CD4-positive, CD25-positive, alpha-beta regulatory T cell (primary cell): ENCODE measurements at regions not wholly inside any gene's neighbourhood (a gene's known extent, or its start where the extent isn't known, plus 50 kb on each side); places are given as distances from the start of the nearest gene placed in this dataset.
"Not testable (repeated sequence)": the region's sequence is repeated elsewhere in the genome, so short reads cannot be mapped to it uniquely, and the experiment has no call there.

Source experiments
- ATAC-seq, 2 donors: fragments of 150-1000 bp; cut with Tn5 transposase; one replicate each; pipeline ENCODE4 v1.10.0; 2021; ENCODE audit warnings: low read depth in 2 of 2, moderate number of reproducible peaks in 2 of 2, moderate library complexity in 1 of 2
- DNase-seq, 3 donors: peaks; one replicate each; pipeline versions ENCODE4 v3.0.0 to v3.0.0-alpha.2; 2012 to 2022; ENCODE audit warnings: mixed read lengths in 1 of 3
- H3K27ac ChIP-seq: one replicate; pipeline ENCODE4 v1.7.0; 2013; ENCODE audit warnings: mild to moderate bottlenecking, low read length; ENCODE audit not compliant: insufficient read depth, poor library complexity, severe bottlenecking
- H3K27me3 ChIP-seq: one replicate; pipeline ENCODE4 v1.7.0; 2013; ENCODE audit warnings: low read length; ENCODE audit not compliant: control insufficient read depth, insufficient read depth
- H3K36me3 ChIP-seq: one replicate; pipeline ENCODE4 v1.7.0; 2013; ENCODE audit warnings: mild to moderate bottlenecking, low read length, moderate library complexity; ENCODE audit not compliant: control insufficient read depth, insufficient read depth
- H3K4me1 ChIP-seq: 2 replicates; pipeline ENCODE4 v1.7.0; 2013; ENCODE audit warnings: mild to moderate bottlenecking, low read length; ENCODE audit not compliant: insufficient read depth, control insufficient read depth, poor library complexity, severe bottlenecking
- H3K4me3 ChIP-seq: one replicate; pipeline ENCODE4 v1.7.0; 2013; ENCODE audit warnings: low read depth, mild to moderate bottlenecking, low read length, moderate library complexity
- H3K9me3 ChIP-seq, 2 experiments: 1 replicate in 1 of 2; 2 replicates in 1 of 2; pipeline ENCODE4 v1.7.0; 2013; ENCODE audit warnings: low read length in 2 of 2, mild to moderate bottlenecking in 1 of 2, moderate library complexity in 1 of 2; ENCODE audit not compliant: control insufficient read depth in 2 of 2
- H3K27ac Mint-ChIP-seq, 3 donors: one replicate each; pipeline ENCODE4 v1.8.0; 2020 to 2022; ENCODE audit warnings: mild to moderate bottlenecking in 3 of 3, mixed read lengths in 3 of 3, moderate library complexity in 2 of 3
- H3K27me3 Mint-ChIP-seq: one replicate; pipeline ENCODE4 v1.8.0; 2022; ENCODE audit warnings: mild to moderate bottlenecking, mixed read lengths
- H3K36me3 Mint-ChIP-seq: one replicate; pipeline ENCODE4 v1.8.0; 2020; ENCODE audit warnings: mixed read lengths
- H3K4me1 Mint-ChIP-seq, 4 donors: one replicate each; pipeline ENCODE4 v1.8.0; 2020 to 2022; ENCODE audit warnings: mixed read lengths in 4 of 4, mild to moderate bottlenecking in 1 of 4
- H3K4me3 Mint-ChIP-seq, 4 donors: one replicate each; pipeline ENCODE4 v1.8.0; 2020 to 2022; ENCODE audit warnings: mild to moderate bottlenecking in 4 of 4, mixed read lengths in 4 of 4, moderate library complexity in 3 of 4
- H3K9me3 Mint-ChIP-seq, 7 donors: one replicate each; pipeline ENCODE4 v1.8.0; 2020 to 2022; ENCODE audit warnings: mixed read lengths in 7 of 7, mild to moderate bottlenecking in 3 of 7, moderate library complexity in 2 of 7

DNA sequence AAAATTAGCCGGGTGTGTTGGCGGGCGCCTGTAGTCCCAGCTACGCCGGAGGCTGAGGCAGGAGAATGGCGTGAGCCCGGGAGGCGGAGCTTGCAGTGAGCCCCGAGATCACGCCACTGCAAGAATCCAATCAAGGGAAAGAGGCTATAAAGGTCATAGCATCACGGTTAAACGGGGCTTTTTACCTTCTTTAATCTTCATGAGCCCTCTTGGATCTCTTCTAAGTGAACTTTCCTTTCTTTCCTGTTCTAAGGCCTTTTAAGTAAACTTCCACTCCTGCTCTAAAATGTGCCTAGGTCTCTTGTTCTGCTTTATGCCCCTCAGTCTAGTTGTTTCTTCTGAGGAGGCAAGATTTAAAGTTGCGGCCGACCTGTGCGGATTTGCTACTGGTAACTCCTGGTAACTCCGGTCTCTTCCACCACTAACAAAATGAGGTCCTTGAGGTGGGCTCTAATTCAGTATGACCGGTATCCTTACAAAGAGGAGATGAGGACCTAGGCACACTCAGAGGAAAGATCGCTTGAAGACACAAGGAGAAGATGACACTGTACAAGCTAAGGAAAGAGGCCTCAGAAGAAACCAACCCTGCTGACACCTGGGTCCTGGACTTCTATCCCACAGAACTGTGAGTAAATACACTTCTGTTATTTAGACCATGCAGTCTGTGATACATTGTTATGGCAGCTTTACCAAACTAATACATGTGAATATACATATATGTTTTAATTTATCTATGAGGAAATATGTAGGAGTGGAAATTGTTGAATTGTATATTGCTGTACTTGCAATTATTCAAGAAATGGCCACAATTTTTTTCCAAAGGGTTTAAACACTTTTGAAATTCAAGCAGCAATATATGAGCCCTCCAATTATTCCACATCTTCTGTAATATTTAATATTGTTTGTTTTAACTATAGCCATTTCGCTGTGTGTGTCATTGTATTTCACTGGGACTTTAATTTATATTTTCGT, 331.5 kb upstream of the CNTNAP2 start:
- no peak overlapping the region for H3K4me3 ChIP-seq
- no peaks in the 10 kb centered on the region for H3K27me3 Mint-ChIP-seq
- no peak for ATAC-seq
- peaks cover 0 to 8% (median 3%) of the 10 kb centered on the region in 7 donors for H3K9me3 Mint-ChIP-seq
- no peak overlapping the region for H3K27ac Mint-ChIP-seq
- no peaks in the 10 kb centered on the region for H3K4me1 Mint-ChIP-seq
- H3K4me1 ChIP-seq: no peaks in the 10 kb centered on the region
- H3K27me3 ChIP-seq: no peaks in the 10 kb centered on the region
- peaks cover 0 to 5% of the 10 kb centered on the region in 2 experiments for H3K9me3 ChIP-seq
- H3K36me3 ChIP-seq: no peaks in the 10 kb centered on the region
- DNase-seq: no peak
- no peaks in the 10 kb centered on the region for H3K36me3 Mint-ChIP-seq
- no peak overlapping the region for H3K4me3 Mint-ChIP-seq
- no peak overlapping the region for H3K27ac ChIP-seq

DNA sequence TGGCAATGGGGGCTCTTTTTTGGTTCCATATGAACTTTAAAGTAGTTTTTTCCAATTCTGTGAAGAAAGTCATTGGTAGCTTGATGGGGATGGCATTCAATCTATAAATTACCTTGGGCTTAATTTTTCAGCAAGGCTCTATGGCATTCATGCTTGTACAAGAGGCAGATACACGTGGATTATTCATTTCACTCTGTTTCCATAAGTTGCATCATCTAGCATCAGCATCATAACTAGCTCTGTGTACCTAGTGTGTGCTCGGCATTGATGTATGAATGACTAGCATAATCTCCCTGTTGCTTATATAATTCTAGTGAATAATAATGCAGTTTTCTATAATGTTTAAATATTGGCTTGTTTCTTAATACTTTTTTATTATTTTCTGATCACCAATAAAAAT, 335.2 kb upstream of the CNTNAP2 start:
- H3K9me3 ChIP-seq, ATAC-seq, H3K27ac ChIP-seq, H3K27me3 Mint-ChIP-seq, H3K36me3 Mint-ChIP-seq, H3K4me1 ChIP-seq, H3K27me3 ChIP-seq, H3K9me3 Mint-ChIP-seq, H3K36me3 ChIP-seq, DNase-seq, H3K4me1 Mint-ChIP-seq, H3K4me3 Mint-ChIP-seq, H3K4me3 ChIP-seq, H3K27ac Mint-ChIP-seq: not testable (repeated sequence)

DNA sequence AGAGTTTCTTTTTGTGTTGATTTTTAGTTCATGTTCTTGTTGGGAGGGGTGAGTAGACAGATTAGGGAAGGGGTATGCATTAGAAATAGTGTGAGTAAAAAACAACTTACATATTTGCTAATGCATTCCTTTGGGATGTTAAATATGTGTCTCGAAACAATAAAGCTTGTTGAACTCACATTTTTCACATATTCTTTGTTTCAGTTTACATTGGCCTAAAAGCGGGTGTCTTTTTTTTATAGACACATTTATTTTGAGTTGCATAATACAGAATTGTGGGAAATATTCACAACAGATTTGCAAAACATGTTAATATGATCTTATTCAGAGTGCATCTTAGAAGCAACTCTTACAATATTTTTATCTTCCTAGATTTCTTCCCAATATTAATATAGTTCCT, 337.5 kb upstream of the CNTNAP2 start:
- Histone ChIP-seq H3K36me3 (no peaks in the 10 kb centered on the region), H3K4me3 (no peak overlapping the region), H3K27me3 (no peaks in the 10 kb centered on the region), H3K27ac (no peak overlapping the region), H3K9me3 (peaks cover 0 to 2% of the 10 kb centered on the region in 2 experiments), H3K4me1 (no peaks in the 10 kb centered on the region)
- H3K4me1 Mint-ChIP-seq: no peaks in the 10 kb centered on the region
- H3K4me3 Mint-ChIP-seq: no peak overlapping the region
- peaks cover 5% of the 10 kb centered on the region for H3K27me3 Mint-ChIP-seq
- H3K27ac Mint-ChIP-seq: no peak overlapping the region
- peaks cover 0 to 2% (median 0%) of the 10 kb centered on the region in 7 donors for H3K9me3 Mint-ChIP-seq
- ATAC-seq (no peak), DNase-seq (no peak)
- no peaks in the 10 kb centered on the region for H3K36me3 Mint-ChIP-seq

DNA sequence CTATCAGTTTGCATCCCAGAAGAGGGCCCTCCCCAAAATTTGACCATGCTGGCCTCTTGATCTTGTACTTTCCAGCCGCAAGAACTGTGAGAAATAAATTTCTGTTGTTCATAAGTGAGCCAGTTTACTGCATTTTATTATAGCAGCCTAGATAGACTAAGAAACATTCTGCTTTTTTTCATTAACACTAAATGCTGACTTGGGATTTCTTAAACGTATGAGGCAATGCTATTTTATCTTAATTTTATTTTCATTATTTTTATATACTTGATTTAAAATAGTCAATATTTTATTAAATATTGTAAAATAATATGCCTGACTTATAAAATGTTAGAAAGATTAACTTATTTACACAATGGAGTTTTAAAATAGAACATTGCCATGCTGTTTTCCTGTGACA, 341.8 kb upstream of the CNTNAP2 start:
- no peaks in the 10 kb centered on the region for H3K36me3 Mint-ChIP-seq

DNA sequence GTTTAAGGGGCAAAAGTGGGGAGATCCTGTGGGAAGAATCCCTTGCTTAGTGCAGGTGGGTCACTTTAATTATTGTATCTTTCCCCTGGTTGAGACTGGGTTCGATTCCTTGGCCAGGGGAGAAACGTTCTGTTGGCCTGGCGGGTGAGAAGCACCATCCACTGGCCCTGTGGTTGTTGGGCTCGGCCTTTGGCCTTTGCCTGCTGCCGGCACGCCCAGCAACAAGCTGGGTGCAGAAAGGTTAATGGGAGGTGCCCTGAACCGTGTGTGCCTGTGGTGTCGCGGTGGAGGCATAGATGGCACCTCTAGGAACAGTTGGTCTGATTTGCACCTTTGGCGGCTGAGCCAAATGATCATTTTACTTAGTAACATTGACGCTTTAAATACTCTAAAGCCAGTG, 363.6 kb upstream of the CNTNAP2 start:
- Histone ChIP-seq H3K27me3 (no peaks in the 10 kb centered on the region), H3K36me3 (no peaks in the 10 kb centered on the region), H3K27ac (no peak overlapping the region), H3K4me3 (no peak overlapping the region), H3K9me3 (peaks cover 2 to 5% of the 10 kb centered on the region in 2 experiments), H3K4me1 (no peaks in the 10 kb centered on the region)
- ATAC-seq: no peak
- DNase-seq: no peak
- Mint-ChIP-seq H3K36me3 (no peaks in the 10 kb centered on the region), H3K27me3 (no peaks in the 10 kb centered on the region), H3K27ac (no peak overlapping the region), H3K4me1 (no peaks in the 10 kb centered on the region), H3K9me3 (peaks cover 2 to 11% (median 6%) of the 10 kb centered on the region in 7 donors), H3K4me3 (no peak overlapping the region)

More for the DNA sequence above, 341.8 kb upstream of the CNTNAP2 start:
- Histone ChIP-seq H3K27me3 (no peaks in the 10 kb centered on the region), H3K36me3 (no peaks in the 10 kb centered on the region), H3K4me1 (no peaks in the 10 kb centered on the region), H3K27ac (no peak overlapping the region), H3K9me3 (no peaks in the 10 kb centered on the region), H3K4me3 (no peak overlapping the region)
- Mint-ChIP-seq H3K27me3 (peaks cover 5% of the 10 kb centered on the region), H3K4me1 (no peaks in the 10 kb centered on the region), H3K27ac (no peak overlapping the region), H3K9me3 (peaks cover 0 to 4% (median 1%) of the 10 kb centered on the region in 7 donors), H3K4me3 (no peak overlapping the region)
- ATAC-seq (no peak), DNase-seq (no peak)

DNA sequence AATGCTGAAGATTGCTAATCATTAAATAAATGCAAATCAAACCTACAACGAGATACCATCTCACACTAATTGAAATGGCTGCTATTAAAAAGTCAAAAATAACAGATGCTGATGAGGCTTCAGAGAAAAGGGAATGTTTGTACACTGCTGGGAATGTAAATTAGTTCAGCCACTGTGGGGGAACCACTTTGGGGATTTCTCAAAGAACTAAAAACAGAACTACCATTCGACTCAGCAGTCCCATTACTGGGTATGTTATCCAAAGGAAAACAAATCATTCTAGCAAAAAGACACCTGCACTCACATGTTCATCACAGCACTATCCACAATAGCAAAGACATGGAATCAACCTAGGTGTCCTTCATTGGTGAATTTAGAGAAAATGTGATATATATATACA, 379.0 kb upstream of the CNTNAP2 start:
- Histone ChIP-seq H3K4me1 (no peaks in the 10 kb centered on the region), H3K27ac (no peak overlapping the region), H3K27me3 (no peaks in the 10 kb centered on the region), H3K9me3 (no peaks in the 10 kb centered on the region), H3K36me3 (no peaks in the 10 kb centered on the region), H3K4me3 (no peak overlapping the region)
- no peaks in the 10 kb centered on the region for H3K27me3 Mint-ChIP-seq
- no peak overlapping the region for H3K4me3 Mint-ChIP-seq
- peaks cover 5 to 16% (median 7%) of the 10 kb centered on the region in 7 donors for H3K9me3 Mint-ChIP-seq
- DNase-seq (no peak), ATAC-seq (no peak)
- no peaks in the 10 kb centered on the region for H3K36me3 Mint-ChIP-seq
- no peak overlapping the region for H3K27ac Mint-ChIP-seq
- no peaks in the 10 kb centered on the region for H3K4me1 Mint-ChIP-seq

DNA sequence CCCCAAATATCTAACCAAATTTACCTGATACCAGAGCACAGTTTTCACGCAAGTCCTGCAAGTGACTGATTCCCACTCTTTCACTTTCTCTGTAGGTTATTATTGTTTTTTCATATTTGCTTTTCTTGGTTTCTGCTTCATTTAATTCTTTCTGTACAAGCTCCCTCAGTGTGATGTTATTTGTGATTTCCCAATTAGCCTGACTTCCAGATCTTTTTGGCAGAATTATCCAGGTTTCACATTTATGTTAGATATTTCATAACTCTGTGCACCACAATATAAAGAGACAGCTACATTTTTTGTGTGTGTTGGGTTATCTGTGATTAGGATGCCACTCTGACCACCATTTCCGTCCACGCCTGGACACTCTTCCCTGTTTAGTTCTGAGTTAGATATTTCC, 381.5 kb upstream of the CNTNAP2 start:
- no peak for DNase-seq
- peaks cover 5 to 17% (median 7%) of the 10 kb centered on the region in 7 donors for H3K9me3 Mint-ChIP-seq
- no peaks in the 10 kb centered on the region for H3K4me1 Mint-ChIP-seq
- H3K27ac Mint-ChIP-seq: no peak overlapping the region
- Histone ChIP-seq H3K27ac (no peak overlapping the region), H3K27me3 (no peaks in the 10 kb centered on the region), H3K4me3 (no peak overlapping the region), H3K4me1 (no peaks in the 10 kb centered on the region), H3K9me3 (no peaks in the 10 kb centered on the region), H3K36me3 (no peaks in the 10 kb centered on the region)
- no peaks in the 10 kb centered on the region for H3K27me3 Mint-ChIP-seq
- no peaks in the 10 kb centered on the region for H3K36me3 Mint-ChIP-seq
- ATAC-seq: no peak
- no peak overlapping the region for H3K4me3 Mint-ChIP-seq

DNA sequence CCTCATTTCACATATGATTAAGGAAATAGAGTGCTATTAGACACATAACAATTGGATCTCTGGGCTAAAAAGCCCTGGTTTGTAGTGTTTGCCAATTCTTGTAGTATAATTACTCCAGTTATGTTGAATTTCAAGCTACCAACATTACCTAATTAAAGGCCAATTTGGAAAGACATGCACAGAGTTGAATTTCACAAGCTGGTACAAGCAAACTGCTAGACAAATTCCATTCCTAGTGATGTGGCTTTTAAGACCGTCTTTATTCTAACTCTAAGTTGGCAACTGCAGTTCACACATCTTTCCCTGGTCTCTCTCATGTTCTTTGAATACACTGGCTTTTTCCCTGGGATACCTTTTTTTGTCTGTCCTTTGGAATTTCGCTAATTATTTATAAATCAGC, 384.1 kb upstream of the CNTNAP2 start:
- H3K36me3 ChIP-seq: no peaks in the 10 kb centered on the region
- no peak for ATAC-seq
- no peaks in the 10 kb centered on the region for H3K27me3 ChIP-seq
- H3K4me1 Mint-ChIP-seq: no peaks in the 10 kb centered on the region
- H3K4me1 ChIP-seq: no peaks in the 10 kb centered on the region
- H3K27ac ChIP-seq: no peak overlapping the region
- no peak overlapping the region for H3K4me3 ChIP-seq
- no peak overlapping the region for H3K27ac Mint-ChIP-seq
- DNase-seq: no peak
- H3K9me3 Mint-ChIP-seq: peaks cover 0 to 24% (median 4%) of the 10 kb centered on the region in 7 donors
- H3K9me3 ChIP-seq: peaks cover 0 to 4% of the 10 kb centered on the region in 2 experiments
- no peaks in the 10 kb centered on the region for H3K36me3 Mint-ChIP-seq
- no peaks in the 10 kb centered on the region for H3K27me3 Mint-ChIP-seq
- no peak overlapping the region for H3K4me3 Mint-ChIP-seq
